Gastroesophageal sphincter (tissue), 3 donors: ENCODE measurements at regions not wholly inside any gene's neighbourhood (a gene's known extent, or its start where the extent isn't known, plus 50 kb on each side); places are given as distances from the start of the nearest gene placed in this dataset.
"Not testable (repeated sequence)": the region's sequence is repeated elsewhere in the genome, so short reads cannot be mapped to it uniquely, and the experiment has no call there.

Experiments
- POLR2A ChIP-seq, 2 donors: fragments of 450-650 bp; IDR thresholded peaks; one replicate each; pipeline ENCODE4 v1.6.1; 2017; ENCODE audit warnings: antibody characterized with exemption in 2 of 2, mild to moderate bottlenecking in 2 of 2, moderate library complexity in 1 of 2
- POLR2AphosphoS5 ChIP-seq: sonication (generic); formaldehyde crosslinking; IDR thresholded peaks from one replicate; pipeline ENCODE4 v1.6.1; 2017; ENCODE audit warnings: antibody characterized with exemption
- TF ChIP-seq, protein P1 (sequence below), 4 experiments: fragments of 200-600 bp in 2 of 4; fragments of 450-650 bp in 2 of 4; sonication (generic) in 1 of 4; IDR thresholded peaks; one replicate each; pipeline ENCODE4 v1.5.1; 2017 to 2019; ENCODE audit warnings: antibody characterized with exemption in 4 of 4, mild to moderate bottlenecking in 2 of 4, moderate library complexity in 2 of 4

GRCh38 chr16:10290467-10291105 lies 95.3 kb upstream of the ATF7IP2 start:
- TF ChIP-seq, protein P1, sequence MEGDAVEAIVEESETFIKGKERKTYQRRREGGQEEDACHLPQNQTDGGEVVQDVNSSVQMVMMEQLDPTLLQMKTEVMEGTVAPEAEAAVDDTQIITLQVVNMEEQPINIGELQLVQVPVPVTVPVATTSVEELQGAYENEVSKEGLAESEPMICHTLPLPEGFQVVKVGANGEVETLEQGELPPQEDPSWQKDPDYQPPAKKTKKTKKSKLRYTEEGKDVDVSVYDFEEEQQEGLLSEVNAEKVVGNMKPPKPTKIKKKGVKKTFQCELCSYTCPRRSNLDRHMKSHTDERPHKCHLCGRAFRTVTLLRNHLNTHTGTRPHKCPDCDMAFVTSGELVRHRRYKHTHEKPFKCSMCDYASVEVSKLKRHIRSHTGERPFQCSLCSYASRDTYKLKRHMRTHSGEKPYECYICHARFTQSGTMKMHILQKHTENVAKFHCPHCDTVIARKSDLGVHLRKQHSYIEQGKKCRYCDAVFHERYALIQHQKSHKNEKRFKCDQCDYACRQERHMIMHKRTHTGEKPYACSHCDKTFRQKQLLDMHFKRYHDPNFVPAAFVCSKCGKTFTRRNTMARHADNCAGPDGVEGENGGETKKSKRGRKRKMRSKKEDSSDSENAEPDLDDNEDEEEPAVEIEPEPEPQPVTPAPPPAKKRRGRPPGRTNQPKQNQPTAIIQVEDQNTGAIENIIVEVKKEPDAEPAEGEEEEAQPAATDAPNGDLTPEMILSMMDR (IDR thresholded peaks at IDR 0.05): not testable (repeated sequence)
- not testable (repeated sequence) for TF ChIP-seq POLR2A (IDR thresholded peaks at IDR 0.05); POLR2AphosphoS5
